ENCODE measurements at regions not wholly inside any gene's neighbourhood (a gene's known extent, or its start where the extent isn't known, plus 50 kb on each side); places are given as distances from the start of the nearest gene placed in this dataset.

- TF ChIP-seq CTCF (conservative IDR thresholded peaks at IDR 0.05; ENCODE audit: low read depth, low read length) (no peak), EZH2 (IDR thresholded peaks at IDR 0.05; ENCODE audit: borderline replicate concordance, low read depth, low read length, poor library complexity, severe bottlenecking) (no peak)
Observed at GRCh38 chr3:18868911-18869689, 279.2 kb upstream of the KCNH8 start.
